ENCODE measurements at regions not wholly inside any gene's neighbourhood (a gene's known extent, or its start where the extent isn't known, plus 50 kb on each side); places are given as distances from the start of the nearest gene placed in this dataset.

DNA sequence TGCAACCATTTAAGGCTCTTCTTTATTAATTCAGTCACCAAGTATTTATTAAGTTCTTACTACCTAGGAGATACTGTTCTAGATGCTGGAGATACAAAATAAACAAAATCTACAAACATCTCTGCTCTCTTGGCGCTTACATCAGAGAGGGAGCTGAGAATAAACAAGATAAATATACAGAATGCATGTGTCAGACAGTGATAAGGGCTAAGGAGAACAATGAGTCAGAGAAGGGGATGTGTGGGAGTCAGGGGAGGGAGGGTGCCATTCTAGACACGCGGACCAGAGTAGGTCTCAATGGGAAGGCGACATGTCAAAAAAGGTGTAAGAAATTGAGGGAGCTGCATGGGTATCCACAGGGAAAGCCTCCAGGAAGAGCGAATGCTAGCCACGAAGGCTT is 393.2 kb downstream of the RWDD3 start:
- no peak overlapping the region for H3K27ac ChIP-seq
- no peak for TF ChIP-seq ZFX (IDR thresholded peaks at IDR 0.05; ENCODE audit: borderline replicate concordance)
- TF ChIP-seq, protein P1, sequence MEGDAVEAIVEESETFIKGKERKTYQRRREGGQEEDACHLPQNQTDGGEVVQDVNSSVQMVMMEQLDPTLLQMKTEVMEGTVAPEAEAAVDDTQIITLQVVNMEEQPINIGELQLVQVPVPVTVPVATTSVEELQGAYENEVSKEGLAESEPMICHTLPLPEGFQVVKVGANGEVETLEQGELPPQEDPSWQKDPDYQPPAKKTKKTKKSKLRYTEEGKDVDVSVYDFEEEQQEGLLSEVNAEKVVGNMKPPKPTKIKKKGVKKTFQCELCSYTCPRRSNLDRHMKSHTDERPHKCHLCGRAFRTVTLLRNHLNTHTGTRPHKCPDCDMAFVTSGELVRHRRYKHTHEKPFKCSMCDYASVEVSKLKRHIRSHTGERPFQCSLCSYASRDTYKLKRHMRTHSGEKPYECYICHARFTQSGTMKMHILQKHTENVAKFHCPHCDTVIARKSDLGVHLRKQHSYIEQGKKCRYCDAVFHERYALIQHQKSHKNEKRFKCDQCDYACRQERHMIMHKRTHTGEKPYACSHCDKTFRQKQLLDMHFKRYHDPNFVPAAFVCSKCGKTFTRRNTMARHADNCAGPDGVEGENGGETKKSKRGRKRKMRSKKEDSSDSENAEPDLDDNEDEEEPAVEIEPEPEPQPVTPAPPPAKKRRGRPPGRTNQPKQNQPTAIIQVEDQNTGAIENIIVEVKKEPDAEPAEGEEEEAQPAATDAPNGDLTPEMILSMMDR (IDR thresholded peaks at IDR 0.05): no peak

DNA sequence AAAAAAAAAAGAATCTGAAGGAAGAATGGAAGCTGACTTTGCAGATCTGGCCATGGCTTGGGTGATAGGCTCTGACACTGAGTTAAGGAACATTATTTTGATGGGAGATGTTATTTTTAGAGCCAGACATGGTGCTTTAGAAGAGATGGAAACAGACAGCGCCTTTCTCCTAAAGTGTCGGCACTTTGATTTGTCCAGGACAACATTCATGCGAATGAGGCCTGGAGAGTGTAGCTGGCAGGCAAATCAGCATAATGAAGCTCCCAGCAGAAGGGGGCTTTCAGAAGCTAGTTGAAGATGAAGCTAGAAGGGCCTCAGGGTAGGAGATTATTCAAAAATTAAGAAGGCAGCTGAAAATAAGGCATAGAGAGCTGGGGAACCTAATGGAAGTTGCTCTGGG is 397.7 kb downstream of the RWDD3 start:
- TF ChIP-seq ZFX (IDR thresholded peaks at IDR 0.05; ENCODE audit: borderline replicate concordance): no peak
- TF ChIP-seq, protein P1 (IDR thresholded peaks at IDR 0.05): no peak
- H3K27ac ChIP-seq: no peak overlapping the region

DNA sequence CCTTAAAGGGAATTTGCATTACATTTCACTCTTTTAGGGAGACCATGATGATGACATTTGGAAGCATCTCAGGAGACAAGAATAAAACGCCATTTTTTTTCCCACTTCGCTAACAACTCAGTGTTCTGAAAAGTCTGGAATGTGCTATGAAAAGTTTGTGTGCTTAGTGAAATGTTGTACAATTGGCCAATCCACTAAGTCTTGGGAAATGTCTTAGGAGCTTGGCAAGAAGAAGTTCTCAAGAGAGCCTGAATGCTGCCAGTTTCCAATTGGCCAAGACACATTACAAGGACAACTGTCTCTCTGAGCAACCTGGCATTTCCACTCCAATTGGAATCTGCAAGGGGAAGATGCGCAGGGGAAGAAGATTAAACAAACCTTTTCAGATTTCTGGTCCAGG is 401.8 kb downstream of the RWDD3 start:
- H3K27ac ChIP-seq: no peak overlapping the region
- TF ChIP-seq, protein P1 (IDR thresholded peaks at IDR 0.05): no peak
- TF ChIP-seq ZFX (IDR thresholded peaks at IDR 0.05; ENCODE audit: borderline replicate concordance): no peak

DNA sequence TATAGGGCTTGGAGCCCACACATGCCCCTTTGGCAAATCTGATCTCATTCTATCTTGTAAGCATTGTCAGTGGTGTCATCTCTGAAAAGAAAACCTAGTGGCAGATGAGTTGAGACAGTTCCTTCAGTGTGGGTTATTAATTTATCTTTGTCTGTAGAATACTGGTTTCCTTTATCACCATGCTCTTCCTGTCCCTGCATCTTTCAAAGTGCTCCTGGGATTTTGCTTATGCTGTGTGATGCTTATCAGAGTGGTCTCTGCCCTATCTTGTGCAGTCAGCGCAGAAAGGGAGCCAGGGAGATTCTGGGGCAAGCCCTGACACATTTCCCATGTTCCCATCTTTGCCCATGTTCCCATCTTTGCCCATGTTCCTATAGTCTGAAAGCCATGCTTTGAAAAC is 402.9 kb downstream of the RWDD3 start:
- H3K27ac ChIP-seq: no peak overlapping the region
- TF ChIP-seq, protein P1 (IDR thresholded peaks at IDR 0.05): no peak
- TF ChIP-seq ZFX (IDR thresholded peaks at IDR 0.05; ENCODE audit: borderline replicate concordance): no peak

DNA sequence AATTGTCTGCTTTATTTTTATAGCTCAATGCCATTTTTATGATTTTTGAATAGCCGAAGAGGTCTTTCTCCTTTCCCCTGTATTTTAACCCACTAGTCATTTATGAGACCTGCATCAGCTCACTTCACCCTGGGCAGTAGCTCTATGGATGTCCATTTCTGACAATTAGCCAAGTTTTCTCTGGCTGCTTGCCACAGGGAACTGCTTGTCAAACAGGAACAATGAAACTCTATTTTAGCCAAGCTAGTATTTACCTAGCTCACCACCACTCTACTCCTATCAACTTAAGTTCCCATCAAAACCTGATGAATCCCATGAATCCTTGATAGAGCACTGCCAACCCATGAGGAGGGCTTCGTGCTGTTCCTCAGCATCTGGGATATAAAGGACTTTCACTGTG is 406.7 kb downstream of the RWDD3 start:
- TF ChIP-seq, protein P1 (IDR thresholded peaks at IDR 0.05): no peak
- no peak for TF ChIP-seq ZFX (IDR thresholded peaks at IDR 0.05; ENCODE audit: borderline replicate concordance)

DNA sequence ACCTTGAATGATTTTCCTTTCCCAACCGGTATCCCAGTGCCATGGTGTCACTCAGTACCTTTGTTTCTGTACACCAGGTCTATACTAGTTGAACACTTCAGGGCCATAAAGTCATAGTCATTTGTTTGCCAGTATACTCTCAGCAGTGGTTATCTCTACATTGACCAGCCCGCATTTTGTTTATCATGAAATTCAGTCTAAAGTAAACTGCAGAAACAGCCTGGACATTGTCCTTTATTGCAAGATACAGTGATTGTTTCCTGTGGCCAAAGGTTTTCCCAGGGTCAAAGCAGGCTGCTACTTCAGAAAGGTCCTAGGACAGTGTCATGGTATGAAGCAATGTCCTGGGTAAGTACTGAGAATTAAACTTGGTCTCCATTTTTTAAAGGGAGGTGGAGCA is 407.4 kb downstream of the RWDD3 start:
- no peak for TF ChIP-seq ZFX (IDR thresholded peaks at IDR 0.05; ENCODE audit: borderline replicate concordance)
- TF ChIP-seq, protein P1 (IDR thresholded peaks at IDR 0.05): no peak
- peak overlapping the region; percentile 32; the same call in 1 of the 2 replicates for H3K27ac ChIP-seq

More for the DNA sequence above, 406.7 kb downstream of the RWDD3 start:
- peak overlapping the region; percentile 32; the same call in 1 of the 2 replicates for H3K27ac ChIP-seq

DNA sequence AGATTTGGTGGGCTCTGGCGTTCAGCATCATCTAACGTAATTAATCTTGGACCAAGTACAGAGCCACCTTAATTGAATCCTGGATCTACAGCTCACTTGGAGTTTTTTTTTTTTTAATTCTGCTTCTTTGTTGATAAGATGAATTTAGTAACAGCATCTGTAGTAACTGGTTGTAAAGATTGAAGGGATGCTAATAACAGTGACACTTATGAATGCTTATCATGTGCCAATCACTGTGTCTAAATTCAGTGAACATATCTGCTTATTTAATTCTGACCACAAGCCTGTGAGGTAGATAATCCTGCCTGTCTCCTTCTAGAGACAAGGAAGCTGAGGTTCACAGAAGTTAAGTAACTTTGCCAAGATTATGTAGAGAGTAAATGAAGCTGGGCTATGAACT is 408.0 kb downstream of the RWDD3 start:
- TF ChIP-seq, protein P1 (IDR thresholded peaks at IDR 0.05): no peak
- TF ChIP-seq ZFX (IDR thresholded peaks at IDR 0.05; ENCODE audit: borderline replicate concordance): no peak
- no peak overlapping the region for H3K27ac ChIP-seq
